Gastrocnemius medialis (tissue), 4 donors: ENCODE measurements at regions not wholly inside any gene's neighbourhood (a gene's known extent, or its start where the extent isn't known, plus 50 kb on each side); places are given as distances from the start of the nearest gene placed in this dataset.

Source experiments
- ATAC-seq, 2 donors: fragments of 150-250 bp; one replicate each; pipeline ENCODE4 v1.9.1; 2016
- DNase-seq, 2 donors: peaks; one replicate each; pipeline ENCODE4 v3.0.0-alpha.2; 2019
- H3K27ac ChIP-seq, 4 donors: fragments of 200-600 bp; sonication (generic); 1 replicate in 1 of 4; 2 replicates in 3 of 4; pipeline ENCODE4 v1.5.1; 2016 to 2018; ENCODE audit warnings: mild to moderate bottlenecking in 2 of 4, moderate library complexity in 1 of 4
- H3K27me3 ChIP-seq, 3 donors: fragments of 200-600 bp; sonication (generic) in 2 of 3; 1 replicate in 1 of 3; 2 replicates in 2 of 3; pipeline versions ENCODE4 v1.5.1 to v1.6.0; 2016 to 2019; ENCODE audit warnings: mild to moderate bottlenecking in 1 of 3, moderate library complexity in 1 of 3
- H3K36me3 ChIP-seq, 2 donors: fragments of 200-600 bp; sonication (generic) in 1 of 2; one replicate each; pipeline ENCODE4 v1.5.1; 2017 to 2018
- H3K4me1 ChIP-seq, 2 donors: fragments of 200-600 bp; sonication (generic) in 1 of 2; one replicate each; pipeline ENCODE4 v1.5.1; 2016 to 2017; ENCODE audit warnings: mild to moderate bottlenecking in 2 of 2
- H3K4me3 ChIP-seq, 4 donors: fragments of 200-600 bp; sonication (generic) in 3 of 4; 1 replicate in 1 of 4; 2 replicates in 3 of 4; pipeline ENCODE4 v1.5.1; 2016 to 2019; ENCODE audit warnings: mild to moderate bottlenecking in 2 of 4
- H3K9me3 ChIP-seq, 3 donors: fragments of 200-600 bp; sonication (generic) in 2 of 3; 1 replicate in 1 of 3; 2 replicates in 2 of 3; pipeline ENCODE4 v1.5.1; 2016 to 2019
- POLR2A ChIP-seq, 2 donors: fragments of 450-650 bp; IDR thresholded peaks; one replicate each; pipeline ENCODE4 v1.6.1; 2017; ENCODE audit warnings: antibody characterized with exemption in 2 of 2, mild to moderate bottlenecking in 2 of 2, moderate library complexity in 2 of 2
- in situ Hi-C, 4 donors: fragments of 200-750 bp; cut with MboI; loops; one replicate each; pipeline versions ENCODE4 v1.15.0 to v1.8.0; 2017; ENCODE audit warnings: low sequenced_read_pairs in 4 of 4
- intact Hi-C: fragments of 100-400 bp; cut with DNase I; formaldehyde crosslinking; loops from one replicate; pipeline ENCODE4 v1.15.1; 2023; ENCODE audit warnings: low total_unique reads
- TF ChIP-seq, protein P1 (sequence below), 5 experiments: fragments of 450-650 bp in 3 of 5; fragments of 200-600 bp in 2 of 5; sonication (generic) in 2 of 5; IDR thresholded peaks in 4 of 5; conservative IDR thresholded peaks in 1 of 5; 1 replicate in 4 of 5; 2 replicates in 1 of 5; pipeline ENCODE4 v1.5.1; 2016 to 2019; ENCODE audit warnings: antibody characterized with exemption in 5 of 5, mild to moderate bottlenecking in 3 of 5, moderate library complexity in 3 of 5

DNA sequence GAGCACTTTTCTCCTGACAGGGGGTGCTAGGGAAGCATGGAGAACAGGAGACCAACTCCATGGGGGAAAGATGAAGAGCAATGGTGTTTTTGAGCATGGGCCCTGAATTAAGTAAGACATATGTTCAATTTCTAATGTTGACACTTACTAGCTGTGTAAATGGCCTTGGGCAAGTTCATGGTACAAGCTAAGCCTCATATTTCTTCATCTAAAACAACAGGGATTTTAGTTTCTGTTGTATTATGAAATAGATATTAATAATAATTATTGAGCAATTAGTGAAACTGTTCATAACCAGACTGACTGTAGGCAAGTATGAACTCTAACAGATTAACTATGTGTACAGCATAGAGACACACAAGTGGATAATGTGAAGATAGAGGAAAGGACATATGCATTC, 515.0 kb upstream of the FAT1 start:
- DNase-seq (no peak), ATAC-seq (no peak)
- no peak for TF ChIP-seq POLR2A (IDR thresholded peaks at IDR 0.05)
- TF ChIP-seq, protein P1, sequence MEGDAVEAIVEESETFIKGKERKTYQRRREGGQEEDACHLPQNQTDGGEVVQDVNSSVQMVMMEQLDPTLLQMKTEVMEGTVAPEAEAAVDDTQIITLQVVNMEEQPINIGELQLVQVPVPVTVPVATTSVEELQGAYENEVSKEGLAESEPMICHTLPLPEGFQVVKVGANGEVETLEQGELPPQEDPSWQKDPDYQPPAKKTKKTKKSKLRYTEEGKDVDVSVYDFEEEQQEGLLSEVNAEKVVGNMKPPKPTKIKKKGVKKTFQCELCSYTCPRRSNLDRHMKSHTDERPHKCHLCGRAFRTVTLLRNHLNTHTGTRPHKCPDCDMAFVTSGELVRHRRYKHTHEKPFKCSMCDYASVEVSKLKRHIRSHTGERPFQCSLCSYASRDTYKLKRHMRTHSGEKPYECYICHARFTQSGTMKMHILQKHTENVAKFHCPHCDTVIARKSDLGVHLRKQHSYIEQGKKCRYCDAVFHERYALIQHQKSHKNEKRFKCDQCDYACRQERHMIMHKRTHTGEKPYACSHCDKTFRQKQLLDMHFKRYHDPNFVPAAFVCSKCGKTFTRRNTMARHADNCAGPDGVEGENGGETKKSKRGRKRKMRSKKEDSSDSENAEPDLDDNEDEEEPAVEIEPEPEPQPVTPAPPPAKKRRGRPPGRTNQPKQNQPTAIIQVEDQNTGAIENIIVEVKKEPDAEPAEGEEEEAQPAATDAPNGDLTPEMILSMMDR (IDR thresholded peaks at IDR 0.05 in 4 of 5, conservative IDR thresholded peaks at IDR 0.05 in 1 of 5), result no peak

DNA sequence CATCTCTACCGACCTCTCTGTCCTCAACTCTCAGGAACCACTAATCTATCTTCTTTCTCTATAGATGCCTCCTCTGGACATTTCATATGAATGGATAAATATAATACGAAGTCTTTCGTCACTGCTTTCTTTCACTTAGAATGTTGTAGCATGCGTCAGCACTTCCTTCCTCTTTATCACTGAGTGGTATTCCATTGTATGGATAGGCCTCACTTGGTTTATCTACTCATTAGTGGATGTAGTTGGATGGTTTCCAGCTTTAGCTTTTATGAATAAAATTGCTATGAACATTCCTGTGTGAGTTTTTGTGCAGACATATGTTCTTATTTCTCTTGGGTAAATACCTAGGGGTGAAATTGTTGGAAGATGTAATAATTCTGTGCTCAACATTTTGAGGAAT, 528.2 kb upstream of the FAT1 start:
- TF ChIP-seq, protein P1 (IDR thresholded peaks at IDR 0.05 in 4 of 5, conservative IDR thresholded peaks at IDR 0.05 in 1 of 5), result no peak
- TF ChIP-seq POLR2A (IDR thresholded peaks at IDR 0.05), result no peak
- H3K27ac ChIP-seq, result no peak overlapping the region
- ATAC-seq (no peak), DNase-seq (no peak)
- no peaks in the 10 kb centered on the region for H3K9me3 ChIP-seq
- H3K27me3 ChIP-seq, result no peaks in the 10 kb centered on the region
- H3K4me1 ChIP-seq, result no peaks in the 10 kb centered on the region
- H3K36me3 ChIP-seq, result no peaks in the 10 kb centered on the region
- no peak overlapping the region for H3K4me3 ChIP-seq
- in situ Hi-C loops, result no loop called here
- intact Hi-C loops, result no loop called here

More for the DNA sequence above, 515.0 kb upstream of the FAT1 start:
- H3K4me3 ChIP-seq, result no peak overlapping the region
- no peaks in the 10 kb centered on the region for H3K27me3 ChIP-seq
- H3K4me1 ChIP-seq, result no peaks in the 10 kb centered on the region
- intact Hi-C loops (no loop called here), in situ Hi-C loops (no loop called here)
- no peaks in the 10 kb centered on the region for H3K36me3 ChIP-seq
- no peak overlapping the region for H3K27ac ChIP-seq
- no peaks in the 10 kb centered on the region for H3K9me3 ChIP-seq

DNA sequence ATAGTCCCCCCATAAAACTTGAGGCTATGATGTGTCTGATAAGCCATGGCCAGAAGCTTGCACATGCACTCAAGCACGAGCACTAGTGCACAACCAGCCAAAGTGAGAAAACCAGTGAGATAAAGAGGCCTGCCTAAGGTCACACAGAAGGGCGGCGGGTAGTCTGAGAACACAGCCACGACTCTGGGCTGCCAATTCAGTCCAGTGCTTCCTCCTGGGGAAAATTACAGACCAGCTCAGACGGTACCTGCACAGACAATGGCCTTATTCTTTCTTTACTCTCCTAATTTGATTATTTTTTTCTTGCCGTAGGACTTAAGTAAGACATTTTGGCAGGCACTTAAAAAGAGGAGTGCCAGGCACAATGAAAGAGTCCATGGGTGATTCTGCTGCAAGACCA, 533.2 kb upstream of the FAT1 start:
- H3K4me1 ChIP-seq, result no peaks in the 10 kb centered on the region
- H3K4me3 ChIP-seq, result no peak overlapping the region
- in situ Hi-C loops (no loop called here), intact Hi-C loops (no loop called here)
- no peak for TF ChIP-seq POLR2A (IDR thresholded peaks at IDR 0.05)
- TF ChIP-seq, protein P1 (IDR thresholded peaks at IDR 0.05 in 4 of 5, conservative IDR thresholded peaks at IDR 0.05 in 1 of 5), result no peak
- no peaks in the 10 kb centered on the region for H3K27me3 ChIP-seq
- DNase-seq (no peak), ATAC-seq (no peak)
- H3K27ac ChIP-seq, result no peak overlapping the region
- no peaks in the 10 kb centered on the region for H3K9me3 ChIP-seq
- H3K36me3 ChIP-seq, result no peaks in the 10 kb centered on the region

DNA sequence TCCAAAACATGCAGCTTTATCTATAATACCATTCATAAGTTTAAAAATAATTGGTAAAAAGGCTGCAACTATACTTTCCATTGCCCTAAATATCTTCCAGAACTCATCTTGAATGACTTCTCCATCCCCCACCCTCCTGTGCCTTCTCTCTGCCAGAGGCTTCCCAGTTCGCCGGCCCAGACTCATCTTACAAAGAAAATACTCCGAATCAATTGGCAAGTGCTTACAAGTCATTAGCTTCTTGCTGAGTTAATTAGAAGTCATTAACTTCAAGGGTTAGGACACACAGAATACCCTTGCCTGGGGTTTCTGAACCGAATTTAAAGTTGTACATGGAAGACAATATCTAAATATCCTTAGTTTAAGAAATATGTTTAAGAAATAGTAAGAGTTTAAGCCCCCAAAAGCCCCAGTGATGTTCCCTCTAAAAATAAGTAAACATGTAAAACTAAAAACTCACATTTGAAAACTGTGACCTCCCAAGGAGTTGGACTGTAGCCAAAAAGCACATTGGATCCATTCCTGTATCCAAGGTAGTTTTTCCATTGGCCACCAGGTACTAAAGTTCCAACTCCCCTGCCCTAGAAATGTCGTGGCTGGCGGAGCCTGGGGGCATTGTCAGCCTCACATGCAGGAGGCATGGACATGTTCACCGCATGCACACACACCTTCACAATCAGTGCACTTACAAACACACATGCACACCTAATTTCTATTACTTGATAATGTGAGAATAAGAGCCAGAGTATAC, 535.2 kb upstream of the FAT1 start:
- Histone ChIP-seq H3K4me1 (no peaks in the 10 kb centered on the region), H3K36me3 (no peaks in the 10 kb centered on the region), H3K27ac (no peak overlapping the region), H3K4me3 (no peak overlapping the region), H3K9me3 (no peaks in the 10 kb centered on the region), H3K27me3 (no peaks in the 10 kb centered on the region)
- DNase-seq, result no peak
- no peak for ATAC-seq
- in situ Hi-C loops, result no loop called here
- TF ChIP-seq POLR2A (IDR thresholded peaks at IDR 0.05), result no peak
- TF ChIP-seq, protein P1 (IDR thresholded peaks at IDR 0.05 in 4 of 5, conservative IDR thresholded peaks at IDR 0.05 in 1 of 5), result no peak
- intact Hi-C loops, result no loop called here

DNA sequence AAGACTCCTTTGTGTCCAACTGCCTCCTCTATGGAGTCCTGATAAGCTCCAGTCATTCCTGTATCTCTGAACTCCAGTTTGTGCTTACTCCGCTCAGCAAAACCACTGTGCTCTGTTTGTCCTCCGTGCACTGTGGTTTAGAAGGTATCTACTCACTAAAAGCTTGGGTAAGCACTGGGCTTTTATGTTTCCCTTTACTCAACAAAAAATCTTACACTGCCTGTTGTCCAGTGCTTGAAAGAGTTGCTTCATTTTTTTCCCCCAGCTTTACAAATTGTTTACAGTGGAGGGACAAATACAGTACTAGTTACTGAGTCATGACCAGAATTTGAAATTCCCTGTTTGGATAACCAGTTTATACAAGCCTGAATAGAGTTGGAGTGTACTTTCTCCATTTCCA, 545.3 kb upstream of the FAT1 start:
- Histone ChIP-seq H3K9me3 (no peaks in the 10 kb centered on the region), H3K27me3 (no peaks in the 10 kb centered on the region), H3K27ac (no peak overlapping the region), H3K4me3 (no peak overlapping the region), H3K4me1 (no peaks in the 10 kb centered on the region), H3K36me3 (no peaks in the 10 kb centered on the region)
- DNase-seq (no peak), ATAC-seq (no peak)
- intact Hi-C loops (no loop called here), in situ Hi-C loops (no loop called here)
- TF ChIP-seq, protein P1 (IDR thresholded peaks at IDR 0.05 in 4 of 5, conservative IDR thresholded peaks at IDR 0.05 in 1 of 5), result no peak
- TF ChIP-seq POLR2A (IDR thresholded peaks at IDR 0.05), result no peak
